Gastroesophageal sphincter (tissue), 3 donors: ENCODE measurements at regions not wholly inside any gene's neighbourhood (a gene's known extent, or its start where the extent isn't known, plus 50 kb on each side); places are given as distances from the start of the nearest gene placed in this dataset.

ENCODE experiments used
- POLR2A ChIP-seq, 2 donors: fragments of 450-650 bp; IDR thresholded peaks; one replicate each; pipeline ENCODE4 v1.6.1; 2017; ENCODE audit warnings: antibody characterized with exemption in 2 of 2, mild to moderate bottlenecking in 2 of 2, moderate library complexity in 1 of 2
- TF ChIP-seq, protein P1 (sequence below), 4 experiments: fragments of 200-600 bp in 2 of 4; fragments of 450-650 bp in 2 of 4; sonication (generic) in 1 of 4; IDR thresholded peaks; one replicate each; pipeline ENCODE4 v1.5.1; 2017 to 2019; ENCODE audit warnings: antibody characterized with exemption in 4 of 4, mild to moderate bottlenecking in 2 of 4, moderate library complexity in 2 of 4

DNA sequence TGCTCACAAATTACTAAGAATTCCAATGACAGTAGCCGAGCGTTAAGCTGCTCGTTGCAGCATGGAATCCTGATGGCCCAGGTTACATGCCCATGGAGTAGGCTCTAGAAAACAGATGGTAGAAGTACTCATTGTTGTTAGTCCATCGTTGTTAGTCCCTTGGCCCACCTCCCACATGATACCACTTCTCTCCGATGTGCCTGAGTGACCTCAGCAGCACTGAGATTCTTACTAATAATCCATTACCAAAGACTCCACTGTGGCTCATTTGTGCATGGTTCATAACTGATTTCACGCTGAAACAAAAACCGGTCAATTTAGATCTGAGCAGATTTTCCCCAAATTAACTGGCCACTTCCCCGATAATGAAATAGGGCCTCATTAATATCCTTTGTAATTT, 772.3 kb upstream of the CXADR start:
- TF ChIP-seq POLR2A (IDR thresholded peaks at IDR 0.05) = no peak
- TF ChIP-seq, protein P1, sequence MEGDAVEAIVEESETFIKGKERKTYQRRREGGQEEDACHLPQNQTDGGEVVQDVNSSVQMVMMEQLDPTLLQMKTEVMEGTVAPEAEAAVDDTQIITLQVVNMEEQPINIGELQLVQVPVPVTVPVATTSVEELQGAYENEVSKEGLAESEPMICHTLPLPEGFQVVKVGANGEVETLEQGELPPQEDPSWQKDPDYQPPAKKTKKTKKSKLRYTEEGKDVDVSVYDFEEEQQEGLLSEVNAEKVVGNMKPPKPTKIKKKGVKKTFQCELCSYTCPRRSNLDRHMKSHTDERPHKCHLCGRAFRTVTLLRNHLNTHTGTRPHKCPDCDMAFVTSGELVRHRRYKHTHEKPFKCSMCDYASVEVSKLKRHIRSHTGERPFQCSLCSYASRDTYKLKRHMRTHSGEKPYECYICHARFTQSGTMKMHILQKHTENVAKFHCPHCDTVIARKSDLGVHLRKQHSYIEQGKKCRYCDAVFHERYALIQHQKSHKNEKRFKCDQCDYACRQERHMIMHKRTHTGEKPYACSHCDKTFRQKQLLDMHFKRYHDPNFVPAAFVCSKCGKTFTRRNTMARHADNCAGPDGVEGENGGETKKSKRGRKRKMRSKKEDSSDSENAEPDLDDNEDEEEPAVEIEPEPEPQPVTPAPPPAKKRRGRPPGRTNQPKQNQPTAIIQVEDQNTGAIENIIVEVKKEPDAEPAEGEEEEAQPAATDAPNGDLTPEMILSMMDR (IDR thresholded peaks at IDR 0.05) = no peak
